Spleen (tissue), 7 donors: ENCODE measurements at regions not wholly inside any gene's neighbourhood (a gene's known extent, or its start where the extent isn't known, plus 50 kb on each side); places are given as distances from the start of the nearest gene placed in this dataset.

ENCODE experiments used
- CTCF ChIP-seq, 11 experiments: fragments of 200-600 bp in 7 of 11; fragments of 450-650 bp in 4 of 11; sonication (generic) in 4 of 11; IDR thresholded peaks in 8 of 11; conservative IDR thresholded peaks in 3 of 11; 1 replicate in 7 of 11; 2 replicates in 4 of 11; pipeline versions ENCODE4 v1.4.0 to v1.8.0; 2016 to 2021; ENCODE audit warnings: antibody characterized with exemption in 11 of 11, inconsistent platforms in 4 of 11, mild to moderate bottlenecking in 1 of 11
- POLR2A ChIP-seq, 3 donors: fragments of 450-650 bp; IDR thresholded peaks; one replicate each; pipeline ENCODE4 v1.5.1; 2017; ENCODE audit warnings: antibody characterized with exemption in 3 of 3, mild to moderate bottlenecking in 1 of 3
- donor health status: DM: no; HTN: no; CAD: no; lungs with moderate emphysema.
- donor health status: DM: no; HTN: no; CAD: no.
- donor health status: DM: no; HTN: no; CAD: no.

DNA sequence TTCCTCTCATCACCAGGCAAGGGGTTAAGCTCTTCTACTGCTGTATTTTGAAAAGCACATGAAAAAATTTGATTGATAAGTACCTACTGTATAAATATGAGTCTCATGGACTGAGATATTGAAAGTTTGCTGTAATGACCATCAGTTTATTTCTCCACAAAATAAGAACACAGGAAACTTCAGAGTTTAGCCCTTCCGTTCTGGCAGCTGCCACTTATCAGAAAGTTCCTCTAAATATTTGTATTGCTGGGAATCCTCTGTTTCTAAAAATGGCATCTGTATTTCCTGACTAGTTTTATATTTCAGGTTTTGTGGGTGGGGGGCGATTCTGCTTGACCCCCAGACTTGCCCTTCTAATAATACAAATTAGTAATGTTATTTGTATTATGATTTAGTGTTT, 92.0 kb downstream of the LYZL2 start:
- TF ChIP-seq CTCF (IDR thresholded peaks at IDR 0.05 in 8 of 11, conservative IDR thresholded peaks at IDR 0.05 in 3 of 11) (no peak), POLR2A (IDR thresholded peaks at IDR 0.05) (no peak)
